EH (cell line): ENCODE measurements at regions not wholly inside any gene's neighbourhood (a gene's known extent, or its start where the extent isn't known, plus 50 kb on each side); places are given as distances from the start of the nearest gene placed in this dataset.
A peak's percentile ranks its signal among the peaks of the same experiment; 100 is the strongest.

Experiments
- DNase-seq: peaks from one replicate; pipeline ENCODE4 v3.0.0-alpha.2; 2015; ENCODE audit warnings: low read depth

DNA sequence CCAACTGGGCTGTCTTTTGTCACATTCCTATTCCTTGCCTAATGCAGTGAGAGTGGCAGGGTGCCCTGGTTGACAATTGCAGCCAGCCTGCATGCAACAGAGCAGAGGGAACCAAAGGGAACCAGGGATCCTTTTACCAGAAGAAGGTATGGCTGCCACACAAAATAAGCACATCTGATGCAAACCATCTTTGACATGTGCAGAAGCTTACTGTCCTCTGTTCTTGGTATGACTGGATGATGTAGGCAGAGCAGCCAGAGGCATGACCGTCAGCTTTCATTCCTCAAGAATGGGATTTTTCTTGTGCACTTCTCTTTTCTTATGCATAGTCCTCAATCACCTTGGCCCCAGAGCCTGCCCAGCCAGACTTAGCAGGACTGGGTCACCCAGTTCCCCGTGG, 116.1 kb downstream of the UQCRFS1 start:
- DNase-seq, result no peak

GRCh38 chr19:29093553-29093908, 119.4 kb downstream of the UQCRFS1 start:
- no peak for DNase-seq

- no peak for DNase-seq
Measured at GRCh38 chr19:29092712-29093552, 120.0 kb downstream of the UQCRFS1 start.

DNA sequence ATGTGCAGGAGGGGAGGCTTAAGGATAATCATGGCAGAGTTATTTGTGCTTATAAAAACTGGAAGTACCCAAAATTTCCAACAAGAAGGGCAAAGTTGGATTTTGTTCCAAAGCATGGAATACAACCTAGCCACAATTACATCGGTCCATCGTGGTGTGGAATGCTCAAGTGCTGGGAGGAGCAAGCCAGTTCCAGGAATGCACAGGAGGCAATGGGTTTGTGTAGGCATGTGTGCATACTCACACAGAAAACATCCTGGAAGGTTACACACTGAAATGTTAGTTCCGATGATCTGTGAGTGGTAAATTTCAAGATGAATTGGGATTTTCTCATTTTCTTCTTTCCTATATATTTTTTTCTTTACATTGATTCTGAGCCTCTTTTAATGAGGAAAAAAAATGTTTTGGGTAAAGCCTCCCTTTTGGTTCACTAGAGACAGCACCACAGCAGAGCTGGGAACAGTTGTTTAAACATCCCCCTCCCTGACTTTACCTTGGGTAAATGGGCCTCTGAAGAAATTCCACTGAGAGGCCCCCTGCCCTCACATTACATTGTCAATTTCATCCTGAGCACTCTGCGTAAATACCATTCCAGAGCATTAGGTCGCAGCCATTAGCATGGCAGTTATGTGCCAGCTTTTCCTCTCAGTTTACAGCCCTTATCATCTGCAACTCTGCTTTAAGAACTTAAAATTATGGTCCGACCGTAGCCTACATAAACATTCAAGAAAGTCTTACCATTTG, 122.0 kb downstream of the UQCRFS1 start:
- DNase-seq, result no peak

DNA sequence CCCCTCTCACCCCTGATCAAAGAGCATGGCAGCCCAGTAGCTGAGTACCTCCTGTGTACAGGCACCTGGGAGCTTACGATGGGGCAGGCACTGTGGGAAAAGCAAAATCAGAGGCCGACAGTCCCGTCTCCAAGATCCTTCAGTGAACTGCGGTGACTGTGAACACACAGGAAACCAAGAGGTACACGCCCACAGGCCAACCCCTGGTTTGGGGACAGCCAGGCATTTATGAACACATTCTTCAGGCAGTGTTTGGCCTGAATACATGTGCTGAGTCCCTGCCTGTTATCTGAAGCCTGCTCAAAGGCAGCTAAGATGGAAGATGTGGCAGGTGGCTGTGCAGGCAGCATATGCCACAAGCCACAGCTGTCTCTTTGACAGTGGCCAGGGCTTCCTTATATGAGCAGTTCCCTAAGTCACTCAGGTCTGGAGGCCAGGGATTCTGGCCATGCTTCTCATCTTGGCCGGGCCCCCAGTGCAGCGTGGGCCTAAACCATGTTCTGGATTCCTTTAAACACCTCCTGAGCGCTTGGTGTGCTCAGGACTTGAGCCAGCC, 123.6 kb downstream of the UQCRFS1 start:
- DNase-seq, result no peak

DNA sequence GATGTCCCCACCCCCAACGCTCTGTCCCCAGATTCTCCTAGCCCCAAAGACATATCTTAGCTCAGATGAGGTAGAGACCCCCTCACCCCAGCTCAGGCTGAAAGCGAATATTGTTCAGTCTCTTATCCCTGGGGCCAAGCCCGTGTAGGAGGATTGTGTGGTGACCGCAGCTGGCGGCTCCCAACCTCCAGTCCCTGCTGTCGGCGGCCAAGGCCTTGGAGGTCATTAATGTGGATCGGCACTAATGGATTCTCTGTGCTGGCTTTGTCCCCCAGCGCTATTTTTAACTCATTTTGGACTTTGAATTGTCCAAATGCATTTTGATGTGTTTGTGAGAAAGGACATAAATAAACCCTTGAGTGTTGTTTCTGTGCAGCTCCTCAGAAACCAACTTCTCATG, 124.2 kb downstream of the UQCRFS1 start:
- no peak for DNase-seq

DNA sequence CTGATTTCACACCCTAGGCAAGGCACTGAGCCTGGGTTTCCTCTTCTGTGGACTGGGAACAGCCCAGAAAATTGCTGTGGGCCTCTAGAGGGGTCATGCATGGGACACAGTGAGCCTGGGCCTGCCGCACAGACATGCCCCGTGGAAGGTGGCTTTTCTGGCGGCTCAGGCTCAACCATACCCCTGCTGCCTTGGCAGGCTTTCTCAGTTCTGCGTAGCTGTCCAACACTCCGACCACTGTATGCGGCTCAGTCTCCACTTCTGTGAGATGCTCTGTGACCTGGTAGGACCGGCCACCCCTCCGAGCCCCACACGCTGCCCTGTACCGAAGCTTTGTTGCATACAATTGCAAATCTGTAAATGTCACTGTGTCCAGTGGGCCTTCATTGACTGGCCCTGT, 126.3 kb downstream of the UQCRFS1 start:
- no peak for DNase-seq

DNA sequence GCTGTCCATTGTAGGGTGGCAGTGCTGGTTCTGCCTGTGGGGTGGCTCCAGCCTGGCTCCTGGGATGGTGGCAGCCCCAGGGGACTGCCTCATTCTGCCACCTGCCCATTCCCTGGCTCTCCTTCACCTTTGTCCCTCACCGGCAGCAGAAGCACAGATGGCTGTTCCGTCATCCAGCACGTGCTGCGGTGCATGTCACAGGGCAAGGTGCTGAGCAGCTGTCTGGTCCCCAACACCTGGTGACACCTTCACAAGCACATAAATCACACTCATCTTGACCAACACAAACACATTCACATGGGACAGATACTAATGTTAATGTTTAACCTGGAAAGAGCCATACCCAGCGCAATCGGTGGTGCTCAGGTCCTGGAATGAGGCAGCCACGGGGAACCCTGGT, 126.8 kb downstream of the UQCRFS1 start:
- no peak for DNase-seq

GRCh38 chr19:29085630-29086029, 127.3 kb downstream of the UQCRFS1 start:
- no peak for DNase-seq

DNA sequence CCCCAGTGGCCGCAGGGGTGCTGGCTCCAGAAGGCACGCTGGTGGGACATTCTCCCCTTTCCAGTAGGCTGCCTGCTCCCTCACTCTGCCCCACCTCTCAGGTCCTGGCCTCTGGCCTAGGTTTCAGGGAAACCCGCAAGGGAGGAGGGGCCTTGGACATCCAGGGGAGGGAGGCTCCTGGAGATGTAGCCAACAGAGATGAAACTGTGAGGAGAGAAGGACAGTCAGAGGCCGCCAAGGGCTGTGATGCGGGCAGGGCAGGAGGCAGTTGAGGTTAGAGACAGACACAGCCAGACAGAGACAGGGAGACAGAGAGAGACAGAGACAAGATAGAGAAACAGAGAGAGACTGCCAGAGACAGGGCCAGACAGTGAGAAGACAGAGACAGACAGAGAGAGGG, 127.7 kb downstream of the UQCRFS1 start:
- no peak for DNase-seq

DNA sequence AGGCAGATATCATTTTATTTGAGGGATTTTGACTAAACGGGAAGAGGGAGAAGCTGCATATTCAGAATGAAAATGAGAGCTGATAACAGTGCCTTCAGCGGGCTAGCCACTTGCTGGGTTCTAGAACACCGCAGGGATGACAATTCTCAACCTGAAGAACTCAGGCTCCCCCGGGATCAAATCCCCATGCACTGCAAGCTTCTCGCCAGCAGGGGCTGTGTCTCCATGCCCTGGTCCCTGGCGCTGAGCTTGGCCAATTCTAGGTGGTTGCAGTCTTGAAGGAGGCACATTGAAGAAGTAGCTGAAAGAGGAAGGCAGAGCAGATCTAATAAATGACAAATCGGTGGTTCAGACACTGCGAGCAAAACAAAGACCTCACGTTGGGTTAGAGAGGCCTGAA, 128.7 kb downstream of the UQCRFS1 start:
- peak; percentile 18 for DNase-seq

GRCh38 chr19:29083863-29084262, 129.1 kb downstream of the UQCRFS1 start:
- DNase-seq, result no peak

GRCh38 chr19:29079356-29080032, 133.5 kb downstream of the UQCRFS1 start:
- DNase-seq, result peak; percentile 15

- DNase-seq, result no peak
Measured at GRCh38 chr19:29076963-29077362, 136.0 kb downstream of the UQCRFS1 start.

- DNase-seq, result no peak
Measured at GRCh38 chr19:29076161-29076560, 136.8 kb downstream of the UQCRFS1 start.

GRCh38 chr19:29075149-29075548, 137.8 kb downstream of the UQCRFS1 start:
- no peak for DNase-seq

DNA sequence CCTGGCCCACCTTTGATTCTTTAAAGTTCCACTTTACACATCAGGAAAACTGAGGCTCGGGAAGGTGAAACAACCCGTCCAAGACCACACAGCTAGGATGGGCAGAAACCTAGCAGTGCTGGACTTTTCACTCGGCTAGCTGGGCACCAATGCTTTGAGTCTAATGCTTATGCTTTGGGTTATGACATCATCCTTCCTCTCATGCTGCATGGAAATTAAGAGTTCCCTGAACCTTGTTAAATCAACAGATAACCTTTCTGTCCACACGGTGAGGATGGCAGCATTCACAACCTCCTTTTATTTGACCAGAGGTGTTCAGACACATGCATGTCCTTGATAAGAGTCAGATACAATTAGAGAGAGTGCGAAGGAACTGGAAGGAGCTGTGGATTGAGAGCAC, 138.4 kb downstream of the UQCRFS1 start:
- no peak for DNase-seq

- DNase-seq, result no peak
Measured at GRCh38 chr19:29067831-29068230, 145.1 kb downstream of the UQCRFS1 start.

- no peak for DNase-seq
Measured at GRCh38 chr19:29062475-29063435, 150.2 kb downstream of the UQCRFS1 start.

- DNase-seq, result no peak
Measured at GRCh38 chr19:29060813-29061364, 152.1 kb downstream of the UQCRFS1 start.

GRCh38 chr19:29056535-29056934, 156.4 kb downstream of the UQCRFS1 start:
- DNase-seq, result no peak
